Activated CD4-positive, alpha-beta T cell treated with anti-CD3 and anti-CD28 coated beads for 36 hours (primary cell): ENCODE measurements at regions not wholly inside any gene's neighbourhood (a gene's known extent, or its start where the extent isn't known, plus 50 kb on each side); places are given as distances from the start of the nearest gene placed in this dataset.

Source experiments
- ATAC-seq: fragments of 200-7000 bp; cut with Tn5 transposase; one replicate; pipeline ENCODE4 v1.10.0; 2021; ENCODE audit warnings: mild to moderate bottlenecking, moderate library complexity
- CTCF ChIA-PET: fragments of 350-600 bp; sonication (Branson Sonifier 250); formaldehyde crosslinking; loops from one replicate; lab custom pipeline; 2021; ENCODE audit warnings: antibody characterized with exemption; lab: Charles Lee
- POLR2A ChIA-PET: fragments of 350-600 bp; sonication (Branson Sonifier 250); formaldehyde crosslinking; loops from one replicate; lab custom pipeline; 2021; ENCODE audit warnings: antibody characterized with exemption, inconsistent platforms; lab: Charles Lee
- DNase-seq: peaks from one replicate; pipeline ENCODE4 v3.0.0-alpha.2; 2020
- H3K27ac Mint-ChIP-seq: one replicate; pipeline ENCODE4 v1.8.0; 2021; ENCODE audit warnings: mixed read lengths
- H3K27me3 Mint-ChIP-seq: one replicate; pipeline ENCODE4 v1.8.0; 2021; ENCODE audit warnings: mixed read lengths
- H3K36me3 Mint-ChIP-seq: one replicate; pipeline ENCODE4 v1.8.0; 2021; ENCODE audit warnings: low read depth, mixed read lengths
- H3K4me1 Mint-ChIP-seq: one replicate; pipeline ENCODE4 v1.8.0; 2021; ENCODE audit warnings: mixed read lengths
- H3K4me3 Mint-ChIP-seq: one replicate; pipeline ENCODE4 v1.8.0; 2021; ENCODE audit warnings: mild to moderate bottlenecking, moderate library complexity, mixed read lengths
- H3K9me3 Mint-ChIP-seq: one replicate; pipeline ENCODE4 v1.8.0; 2021; ENCODE audit warnings: low read depth, mixed read lengths
- intact Hi-C, 2 experiments: fragments of 100-400 bp; cut with DNase I in 1 of 2; cut with micrococcal nuclease in 1 of 2; formaldehyde crosslinking; loops; one replicate each; pipeline versions ENCODE4 v1.14.2 to v1.15.1; 2022 to 2024; cut with DNase I, micrococcal nuclease

GRCh38 chr7:68917041-68917651 is 681.1 kb upstream of the AUTS2 start:
- no peak for ATAC-seq
- ChIA-PET POLR2A (no interaction called here), CTCF (interaction anchor here (1.5 kb wide), 1 partner anchor 1539 kb away, joined by 3 read pairs; no protein-coding TSS in a partner anchor)
- intact Hi-C loops, result no loop called here
- Mint-ChIP-seq H3K4me3 (no peak overlapping the region), H3K27ac (no peak overlapping the region), H3K4me1 (no peaks in the 10 kb centered on the region), H3K36me3 (no peaks in the 10 kb centered on the region), H3K27me3 (no peaks in the 10 kb centered on the region), H3K9me3 (peaks cover 18% of the 10 kb centered on the region)
- no peak for DNase-seq

GRCh38 chr7:68918621-68919020 is 679.7 kb upstream of the AUTS2 start:
- Mint-ChIP-seq H3K36me3 (no peaks in the 10 kb centered on the region), H3K4me1 (no peaks in the 10 kb centered on the region), H3K9me3 (peaks cover 22% of the 10 kb centered on the region), H3K27ac (no peak overlapping the region), H3K4me3 (no peak overlapping the region), H3K27me3 (no peaks in the 10 kb centered on the region)
- intact Hi-C loops, result no loop called here
- CTCF ChIA-PET, result interaction anchor here (0.6 kb wide), 1 partner anchor 61 kb away, joined by 4 read pairs; no protein-coding TSS in a partner anchor
- DNase-seq (no peak), ATAC-seq (no peak)
- POLR2A ChIA-PET, result no interaction called here

- Mint-ChIP-seq H3K27ac (no peak overlapping the region), H3K4me3 (no peak overlapping the region), H3K4me1 (no peaks in the 10 kb centered on the region), H3K27me3 (no peaks in the 10 kb centered on the region), H3K9me3 (peaks cover 16% of the 10 kb centered on the region), H3K36me3 (no peaks in the 10 kb centered on the region)
- intact Hi-C loops, result no loop called here
- ATAC-seq (no peak), DNase-seq (no peak)
- POLR2A ChIA-PET, result no interaction called here
- CTCF ChIA-PET, result no interaction called here
These were observed 675.4 kb upstream of the AUTS2 start for GRCh38 chr7:68922850-68923249.

- Mint-ChIP-seq H3K27ac (no peak overlapping the region), H3K4me1 (no peaks in the 10 kb centered on the region), H3K27me3 (no peaks in the 10 kb centered on the region), H3K4me3 (no peak overlapping the region), H3K9me3 (peaks cover 19% of the 10 kb centered on the region), H3K36me3 (no peaks in the 10 kb centered on the region)
- intact Hi-C loops, result no loop called here
- POLR2A ChIA-PET, result no interaction called here
- DNase-seq (no peak), ATAC-seq (no peak)
- CTCF ChIA-PET, result interaction anchor here (0.5 kb wide), 1 partner anchor 11 kb away, joined by 3 read pairs; no protein-coding TSS in a partner anchor
These were observed 673.0 kb upstream of the AUTS2 start for GRCh38 chr7:68925241-68925640.

GRCh38 chr7:68929781-68930261 is 668.5 kb upstream of the AUTS2 start:
- CTCF ChIA-PET, result no interaction called here
- ATAC-seq (no peak), DNase-seq (no peak)
- Mint-ChIP-seq H3K27ac (no peak overlapping the region), H3K9me3 (peaks cover 23% of the 10 kb centered on the region), H3K4me3 (no peak overlapping the region), H3K36me3 (no peaks in the 10 kb centered on the region), H3K4me1 (no peaks in the 10 kb centered on the region), H3K27me3 (no peaks in the 10 kb centered on the region)
- POLR2A ChIA-PET, result no interaction called here
- intact Hi-C loops, result no loop called here

- Mint-ChIP-seq H3K9me3 (peaks cover 32% of the 10 kb centered on the region), H3K4me3 (no peak overlapping the region)
- no peak for DNase-seq
These were observed 661.7 kb upstream of the AUTS2 start for GRCh38 chr7:68936471-68937035.

GRCh38 chr7:68938151-68938550 is 660.1 kb upstream of the AUTS2 start:
- intact Hi-C loops, result no loop called here
- no peaks in the 10 kb centered on the region for H3K36me3 Mint-ChIP-seq
- no peaks in the 10 kb centered on the region for H3K27me3 Mint-ChIP-seq
- H3K4me3 Mint-ChIP-seq, result no peak overlapping the region
- H3K9me3 Mint-ChIP-seq, result peaks cover 28% of the 10 kb centered on the region
- CTCF ChIA-PET, result interaction anchor here (0.6 kb wide), 1 partner anchor 299 kb away, joined by 3 read pairs; no protein-coding TSS in a partner anchor
- POLR2A ChIA-PET, result no interaction called here
- no peak for DNase-seq
- no peaks in the 10 kb centered on the region for H3K4me1 Mint-ChIP-seq
- H3K27ac Mint-ChIP-seq, result no peak overlapping the region
- no peak for ATAC-seq

More at GRCh38 chr7:68936471-68937035, 661.7 kb upstream of the AUTS2 start:
- H3K27me3 Mint-ChIP-seq, result no peaks in the 10 kb centered on the region
- ChIA-PET CTCF (interaction anchor here (0.6 to 0.8 kb wide), 2 partner anchors 11 to 730 kb away, joined by 3 read pairs; no protein-coding TSS in a partner anchor), POLR2A (no interaction called here)
- H3K4me1 Mint-ChIP-seq, result no peaks in the 10 kb centered on the region
- ATAC-seq, result no peak
- intact Hi-C loops, result no loop called here
- no peak overlapping the region for H3K27ac Mint-ChIP-seq
- H3K36me3 Mint-ChIP-seq, result no peaks in the 10 kb centered on the region

GRCh38 chr7:68943786-68944185 is 654.5 kb upstream of the AUTS2 start:
- ChIA-PET POLR2A (no interaction called here), CTCF (no interaction called here)
- Mint-ChIP-seq H3K4me1 (no peaks in the 10 kb centered on the region), H3K4me3 (no peak overlapping the region), H3K27me3 (no peaks in the 10 kb centered on the region), H3K27ac (no peak overlapping the region), H3K9me3 (peaks cover 21% of the 10 kb centered on the region), H3K36me3 (no peaks in the 10 kb centered on the region)
- intact Hi-C loops, result no loop called here
- no peak for DNase-seq
- ATAC-seq, result no peak

- no peak overlapping the region for H3K27ac Mint-ChIP-seq
- H3K9me3 Mint-ChIP-seq, result peaks cover 22% of the 10 kb centered on the region
- no peaks in the 10 kb centered on the region for H3K36me3 Mint-ChIP-seq
- POLR2A ChIA-PET, result no interaction called here
- ATAC-seq (no peak), DNase-seq (no peak)
- intact Hi-C loops, result loop anchor here in 1 of 2 experiments (5.0 kb wide), 1 partner anchor 52 kb away; no protein-coding TSS in a partner anchor
- H3K4me3 Mint-ChIP-seq, result no peak overlapping the region
- no peaks in the 10 kb centered on the region for H3K27me3 Mint-ChIP-seq
- H3K4me1 Mint-ChIP-seq, result no peaks in the 10 kb centered on the region
- CTCF ChIA-PET, result no interaction called here
These were observed 642.6 kb upstream of the AUTS2 start for GRCh38 chr7:68955656-68956055.

- H3K4me1 Mint-ChIP-seq, result no peaks in the 10 kb centered on the region
- H3K36me3 Mint-ChIP-seq, result no peaks in the 10 kb centered on the region
- intact Hi-C loops, result loop anchor here in 1 of 2 experiments (5.0 kb wide), 1 partner anchor 49 kb away; no protein-coding TSS in a partner anchor
- H3K27me3 Mint-ChIP-seq, result no peaks in the 10 kb centered on the region
- DNase-seq (no peak), ATAC-seq (no peak)
- H3K4me3 Mint-ChIP-seq, result no peak overlapping the region
- ChIA-PET POLR2A (no interaction called here), CTCF (no interaction called here)
- H3K9me3 Mint-ChIP-seq, result peaks cover 20% of the 10 kb centered on the region
- no peak overlapping the region for H3K27ac Mint-ChIP-seq
These were observed 639.7 kb upstream of the AUTS2 start for GRCh38 chr7:68958571-68958970.

GRCh38 chr7:68963552-68963951 is 634.7 kb upstream of the AUTS2 start:
- CTCF ChIA-PET, result no interaction called here
- no peak overlapping the region for H3K27ac Mint-ChIP-seq
- POLR2A ChIA-PET, result interaction anchor here (0.6 kb wide), 1 partner anchor 14 kb away, joined by 3 read pairs; no protein-coding TSS in a partner anchor
- H3K4me3 Mint-ChIP-seq, result no peak overlapping the region
- H3K4me1 Mint-ChIP-seq, result no peaks in the 10 kb centered on the region
- no peaks in the 10 kb centered on the region for H3K36me3 Mint-ChIP-seq
- peaks cover 14% of the 10 kb centered on the region for H3K9me3 Mint-ChIP-seq
- H3K27me3 Mint-ChIP-seq, result no peaks in the 10 kb centered on the region
- ATAC-seq, result no peak
- intact Hi-C loops, result no loop called here
- DNase-seq, result no peak

GRCh38 chr7:68964060-68964459 is 634.2 kb upstream of the AUTS2 start:
- intact Hi-C loops, result no loop called here
- no peak for ATAC-seq
- ChIA-PET CTCF (no interaction called here), POLR2A (no interaction called here)
- peaks cover 12% of the 10 kb centered on the region for H3K9me3 Mint-ChIP-seq
- no peak overlapping the region for H3K27ac Mint-ChIP-seq
- H3K4me3 Mint-ChIP-seq, result no peak overlapping the region
- H3K27me3 Mint-ChIP-seq, result no peaks in the 10 kb centered on the region
- DNase-seq, result no peak
- no peaks in the 10 kb centered on the region for H3K36me3 Mint-ChIP-seq
- no peaks in the 10 kb centered on the region for H3K4me1 Mint-ChIP-seq
